B cell (primary cell): ENCODE measurements at regions not wholly inside any gene's neighbourhood (a gene's known extent, or its start where the extent isn't known, plus 50 kb on each side); places are given as distances from the start of the nearest gene placed in this dataset.

Experiments used
- ATAC-seq: fragments of 200-7000 bp; cut with Tn5 transposase; one replicate; pipeline ENCODE4 v1.10.0; 2021; ENCODE audit warnings: low read depth, mild to moderate bottlenecking, moderate number of reproducible peaks, moderate library complexity
- CTCF ChIA-PET: fragments of 350-600 bp; sonication (Branson Sonifier 250); formaldehyde crosslinking; loops from one replicate; lab custom pipeline; 2021; ENCODE audit warnings: antibody characterized with exemption, inconsistent platforms; lab: Charles Lee
- POLR2A ChIA-PET: fragments of 350-600 bp; sonication (Branson Sonifier 250); formaldehyde crosslinking; loops from one replicate; lab custom pipeline; 2021; ENCODE audit warnings: antibody characterized with exemption; lab: Charles Lee
- DNase-seq: peaks from one replicate; pipeline ENCODE4 v3.0.0; 2013
- H2AFZ ChIP-seq: 2 replicates; pipeline ENCODE4 v1.6.1; 2012; ENCODE audit warnings: mild to moderate bottlenecking, low read depth, low read length; ENCODE audit not compliant: insufficient read depth, poor library complexity, severe bottlenecking
- H3K27ac ChIP-seq, 2 donors: 1 replicate in 1 of 2; 2 replicates in 1 of 2; pipeline ENCODE4 v1.5.1; 2012 to 2013; ENCODE audit warnings: low read length in 2 of 2, mild to moderate bottlenecking in 2 of 2, moderate library complexity in 1 of 2
- H3K27me3 ChIP-seq, 4 experiments: fragments of 200-600 bp in 1 of 4; sonication (generic) in 1 of 4; replicated peaks in 1 of 4; 1 replicate in 2 of 4; 2 replicates in 2 of 4; pipeline versions ENCODE4 v1.6.1 to v1.7.0; 2013 to 2016; ENCODE audit warnings: low read length in 3 of 4, mild to moderate bottlenecking in 2 of 4, mixed read lengths in 1 of 4, moderate library complexity in 1 of 4; ENCODE audit not compliant: insufficient read depth in 4 of 4, control insufficient read depth in 3 of 4; ENCODE audit errors: control extremely low read depth in 1 of 4
- H3K36me3 ChIP-seq, 2 experiments: replicated peaks in 1 of 2; 1 replicate in 1 of 2; 2 replicates in 1 of 2; pipeline versions ENCODE4 v1.6.1 to v1.7.1; 2013; ENCODE audit warnings: low read length in 1 of 2; ENCODE audit not compliant: insufficient read depth in 2 of 2, control insufficient read depth in 1 of 2; ENCODE audit errors: control extremely low read depth in 1 of 2, extremely low read depth in 1 of 2
- H3K4me1 ChIP-seq, 2 donors: fragments of 200-600 bp in 1 of 2; sonication (generic) in 1 of 2; 1 replicate in 1 of 2; 2 replicates in 1 of 2; pipeline versions ENCODE4 v1.5.1 to v1.6.1; 2013 to 2017; ENCODE audit warnings: low read length in 2 of 2; ENCODE audit not compliant: control insufficient read depth in 2 of 2, insufficient read depth in 2 of 2
- H3K4me2 ChIP-seq: replicated peaks from 2 replicates; pipeline ENCODE3; 2012; ENCODE audit warnings: mild to moderate bottlenecking, low read depth, low read length; ENCODE audit not compliant: poor library complexity, severe bottlenecking
- H3K4me3 ChIP-seq, 5 experiments: fragments of 200-600 bp in 1 of 5; sonication (generic) in 1 of 5; 1 replicate in 3 of 5; 2 replicates in 2 of 5; pipeline versions ENCODE4 v1.5.1 to v1.7.0; 2011 to 2016; ENCODE audit warnings: low read length in 4 of 5, mild to moderate bottlenecking in 4 of 5, low read depth in 2 of 5, control low read depth in 1 of 5, moderate library complexity in 1 of 5; ENCODE audit not compliant: insufficient read depth in 1 of 5; ENCODE audit errors: control extremely low read depth in 1 of 5, extremely low read depth in 1 of 5
- H3K79me2 ChIP-seq: fragments of 200-600 bp; sonication (generic); one replicate; pipeline ENCODE4 v1.6.0; 2016; ENCODE audit warnings: low read length; ENCODE audit not compliant: control insufficient read depth, insufficient read depth
- H3K9ac ChIP-seq: fragments of 200-600 bp; sonication (generic); 2 replicates; pipeline ENCODE4 v1.6.1; 2017; ENCODE audit warnings: mild to moderate bottlenecking, low read length, moderate library complexity
- H3K9me3 ChIP-seq, 3 donors: one replicate each; pipeline versions ENCODE4 v1.6.1 to v1.7.1; 2013; ENCODE audit warnings: low read length in 2 of 3; ENCODE audit not compliant: control insufficient read depth in 2 of 3, insufficient read depth in 1 of 3; ENCODE audit errors: control extremely low read depth in 1 of 3
- H4K20me1 ChIP-seq: 2 replicates; pipeline ENCODE4 v1.6.0; 2012; ENCODE audit warnings: mild to moderate bottlenecking, low read length; ENCODE audit not compliant: insufficient read depth, control insufficient read depth, poor library complexity, severe bottlenecking
- H3K27ac Mint-ChIP-seq: one replicate; pipeline ENCODE4 v1.8.0; 2021; ENCODE audit warnings: mixed read lengths
- H3K27me3 Mint-ChIP-seq: one replicate; pipeline ENCODE4 v1.8.0; 2021; ENCODE audit warnings: mixed read lengths
- H3K4me1 Mint-ChIP-seq: one replicate; pipeline ENCODE4 v1.8.0; 2021; ENCODE audit warnings: mixed read lengths
- H3K4me3 Mint-ChIP-seq: one replicate; pipeline ENCODE4 v1.8.0; 2021; ENCODE audit warnings: mixed read lengths
- H3K9me3 Mint-ChIP-seq: one replicate; pipeline ENCODE4 v1.8.0; 2022; ENCODE audit warnings: mixed read lengths; ENCODE audit not compliant: insufficient read depth
- CTCF ChIP-seq: fragments of 200-600 bp; IDR thresholded peaks from one replicate; pipeline ENCODE4 v1.8.0; 2022; ENCODE audit warnings: antibody characterized with exemption, mild to moderate bottlenecking
- EZH2 ChIP-seq: IDR thresholded peaks from 2 replicates; pipeline ENCODE4 v1.6.1; 2012; ENCODE audit warnings: borderline replicate concordance, low read depth, mild to moderate bottlenecking, moderate library complexity, low read length; ENCODE audit not compliant: insufficient read depth, poor library complexity, severe bottlenecking
- WGBS: methylation state at CpG from one replicate; pipeline ENCODE4 v1.1.5; 2013; ENCODE audit warnings: missing lambda C conversion rate; ENCODE audit not compliant: insufficient coverage; 5-methylcytosine and 5-hydroxymethylcytosine counted together
- intact Hi-C: fragments of 100-400 bp; cut with micrococcal nuclease; formaldehyde crosslinking; loops from one replicate; pipeline ENCODE4 v1.10.0; 2022

GRCh38 chr5:128667751-128668150 is 129.7 kb upstream of the FBN2 start:
- no peak overlapping the region for H3K27ac ChIP-seq
- no peak overlapping the region for H2AFZ ChIP-seq
- no peak overlapping the region for H3K9ac ChIP-seq
- no peak for ATAC-seq
- H3K27me3 ChIP-seq: no peaks in the 10 kb centered on the region
- no peaks in the 10 kb centered on the region for H3K27me3 Mint-ChIP-seq
- DNase-seq: no peak
- no peak overlapping the region for H3K27ac Mint-ChIP-seq
- H3K4me2 ChIP-seq: no peak overlapping the region
- no peaks in the 10 kb centered on the region for H3K79me2 ChIP-seq
- H4K20me1 ChIP-seq: no peaks in the 10 kb centered on the region
- ChIA-PET CTCF (no interaction called here), POLR2A (no interaction called here)
- H3K4me3 Mint-ChIP-seq: no peak overlapping the region
- H3K36me3 ChIP-seq: no peaks in the 10 kb centered on the region
- TF ChIP-seq EZH2: no peak
- TF ChIP-seq CTCF: no peak
- intact Hi-C loops: no loop called here
- H3K4me3 ChIP-seq: no peak overlapping the region
- WGBS: no CpG with 5 or more reads among the region's 1 CpG
- no peaks in the 10 kb centered on the region for H3K9me3 ChIP-seq
- no peaks in the 10 kb centered on the region for H3K9me3 Mint-ChIP-seq
- H3K4me1 Mint-ChIP-seq: no peaks in the 10 kb centered on the region
- no peaks in the 10 kb centered on the region for H3K4me1 ChIP-seq

GRCh38 chr5:128668921-128669320 is 130.9 kb upstream of the FBN2 start:
- Histone ChIP-seq H4K20me1 (no peaks in the 10 kb centered on the region), H3K4me1 (no peaks in the 10 kb centered on the region), H2AFZ (no peak overlapping the region), H3K4me2 (no peak overlapping the region), H3K9me3 (no peaks in the 10 kb centered on the region), H3K79me2 (no peaks in the 10 kb centered on the region), H3K27me3 (no peaks in the 10 kb centered on the region), H3K4me3 (no peak overlapping the region), H3K27ac (no peak overlapping the region), H3K36me3 (no peaks in the 10 kb centered on the region), H3K9ac (no peak overlapping the region)
- ChIA-PET POLR2A (no interaction called here), CTCF (no interaction called here)
- Mint-ChIP-seq H3K27me3 (no peaks in the 10 kb centered on the region), H3K4me1 (no peaks in the 10 kb centered on the region), H3K27ac (no peak overlapping the region), H3K9me3 (no peaks in the 10 kb centered on the region), H3K4me3 (no peak overlapping the region)
- 86% methylated on average over 3 of the region's 6 CpGs for WGBS
- DNase-seq (no peak), ATAC-seq (no peak)
- TF ChIP-seq CTCF: no peak
- no peak for TF ChIP-seq EZH2
- intact Hi-C loops: no loop called here
